Activated naive CD4-positive, alpha-beta T cell treated with anti-CD3 and anti-CD28 coated beads, Interleukin-2, amount 10 ng/mL, durations not matched to agents 7 days and 5 days (primary cell): ENCODE measurements at regions not wholly inside any gene's neighbourhood (a gene's known extent, or its start where the extent isn't known, plus 50 kb on each side); places are given as distances from the start of the nearest gene placed in this dataset.
"Not testable (repeated sequence)": the region's sequence is repeated elsewhere in the genome, so short reads cannot be mapped to it uniquely, and the experiment has no call there.

Experiments used
- CTCF ChIA-PET: fragments of 350-600 bp; sonication (Branson Sonifier 250); formaldehyde crosslinking; loops from one replicate; lab custom pipeline; 2021; ENCODE audit warnings: antibody characterized with exemption; lab: Charles Lee
- DNase-seq: peaks from one replicate; pipeline ENCODE4 v3.0.0-alpha.2; 2020
- H3K27ac Mint-ChIP-seq: one replicate; pipeline ENCODE4 v1.8.0; 2021; ENCODE audit warnings: mild to moderate bottlenecking, moderate library complexity, mixed read lengths
- H3K27me3 Mint-ChIP-seq: one replicate; pipeline ENCODE4 v1.8.0; 2021; ENCODE audit warnings: mild to moderate bottlenecking, mixed read lengths
- H3K36me3 Mint-ChIP-seq: one replicate; pipeline ENCODE4 v1.8.0; 2021; ENCODE audit warnings: mixed read lengths
- H3K4me1 Mint-ChIP-seq: one replicate; pipeline ENCODE4 v1.8.0; 2021; ENCODE audit warnings: mixed read lengths
- H3K4me3 Mint-ChIP-seq: one replicate; pipeline ENCODE4 v1.8.0; 2021; ENCODE audit warnings: mild to moderate bottlenecking, moderate library complexity, mixed read lengths
- H3K9me3 Mint-ChIP-seq: one replicate; pipeline ENCODE4 v1.8.0; 2021; ENCODE audit warnings: mixed read lengths

DNA sequence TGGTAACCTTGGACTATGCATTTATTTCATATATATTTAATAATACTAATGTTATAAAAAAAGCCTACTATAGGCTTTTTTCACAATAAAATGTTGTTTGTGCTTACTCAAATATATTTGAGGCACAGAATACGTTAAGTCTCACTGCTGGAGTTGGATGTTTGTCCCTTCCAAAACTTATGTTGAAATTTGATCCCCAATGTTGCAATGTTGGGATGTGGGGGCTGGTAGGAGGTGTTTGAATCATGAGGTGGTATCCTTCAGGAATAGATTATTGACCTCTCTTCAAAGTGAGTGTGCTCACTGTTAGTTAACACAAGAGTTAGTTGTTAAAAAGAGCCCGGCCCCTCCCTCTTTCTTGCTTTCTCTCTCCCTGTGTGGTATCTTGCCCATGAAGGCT is 1295.9 kb downstream of the JRKL start:
- H3K4me3 Mint-ChIP-seq = no peak overlapping the region
- CTCF ChIA-PET = no interaction called here
- H3K4me1 Mint-ChIP-seq = no peaks in the 10 kb centered on the region

DNA sequence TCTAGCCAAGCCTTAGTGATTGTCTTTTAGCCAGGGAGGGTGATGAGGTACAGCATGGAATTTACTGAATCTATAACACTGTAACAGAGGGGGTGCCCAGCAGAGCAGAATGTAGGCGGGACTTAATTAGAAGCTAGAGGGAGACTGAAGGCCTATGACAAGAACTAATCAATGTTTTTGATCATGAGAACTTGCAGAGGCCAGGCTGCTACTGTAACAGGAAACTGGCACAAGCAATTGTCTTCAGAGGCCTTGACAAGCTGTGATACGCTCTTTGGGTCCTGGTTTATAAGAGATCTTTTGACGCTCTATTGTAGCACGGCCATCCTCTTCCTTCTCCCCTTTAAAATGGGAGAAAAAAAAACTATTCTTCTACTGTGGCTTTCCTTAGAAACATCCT is 1297.3 kb downstream of the JRKL start:
- Mint-ChIP-seq H3K36me3 (no peaks in the 10 kb centered on the region), H3K4me1 (no peaks in the 10 kb centered on the region), H3K4me3 (no peak overlapping the region), H3K27me3 (no peaks in the 10 kb centered on the region), H3K9me3 (peaks cover 7% of the 10 kb centered on the region), H3K27ac (no peak overlapping the region)
- CTCF ChIA-PET = no interaction called here
- DNase-seq = no peak

More for the DNA sequence above, 1295.9 kb downstream of the JRKL start:
- Mint-ChIP-seq H3K27me3 (no peaks in the 10 kb centered on the region), H3K27ac (no peak overlapping the region), H3K9me3 (peaks cover 8% of the 10 kb centered on the region), H3K36me3 (no peaks in the 10 kb centered on the region)
- DNase-seq = no peak

DNA sequence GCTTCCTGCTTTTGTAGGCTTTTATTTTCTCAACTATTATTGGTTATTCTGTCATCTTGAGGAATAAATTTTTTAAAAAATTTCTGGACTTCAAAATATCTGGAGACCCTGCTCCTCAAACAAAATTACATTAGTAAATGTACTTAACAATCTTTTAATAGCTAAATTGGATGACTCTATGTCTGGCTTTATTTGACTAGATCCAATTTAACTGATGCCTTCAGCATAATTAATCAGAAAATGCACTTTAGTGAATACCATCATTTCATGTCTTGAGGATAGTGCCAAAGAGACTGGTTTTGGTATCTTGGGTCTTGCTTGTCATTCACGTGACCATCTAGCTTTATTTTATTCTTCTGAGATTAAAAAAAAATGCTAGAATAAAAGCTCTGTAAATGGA is 1301.2 kb downstream of the JRKL start:
- Mint-ChIP-seq H3K27me3 (no peaks in the 10 kb centered on the region), H3K36me3 (no peaks in the 10 kb centered on the region), H3K9me3 (peaks cover 2% of the 10 kb centered on the region), H3K4me3 (no peak overlapping the region), H3K4me1 (no peaks in the 10 kb centered on the region), H3K27ac (no peak overlapping the region)
- CTCF ChIA-PET = no interaction called here
- no peak for DNase-seq

DNA sequence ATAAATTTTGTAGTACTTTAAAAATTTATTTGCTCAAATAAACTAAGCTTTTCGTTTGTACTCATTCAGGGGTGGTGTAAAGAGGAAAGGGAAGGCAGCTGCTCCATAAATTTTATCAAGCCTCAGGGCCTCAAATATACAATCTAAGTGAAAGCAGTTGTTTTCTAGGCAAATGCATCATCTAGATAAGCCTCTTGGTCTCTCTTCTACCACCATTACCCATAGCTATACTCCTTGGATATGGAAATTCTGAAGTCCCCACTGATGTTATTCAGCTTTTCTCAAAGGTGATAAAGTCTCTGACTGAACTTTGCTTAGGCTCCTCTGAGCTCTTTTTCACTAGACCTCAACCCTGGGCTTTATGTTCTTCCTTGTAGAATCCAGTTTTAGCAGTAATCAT is 1313.1 kb downstream of the JRKL start:
- CTCF ChIA-PET = no interaction called here
- Mint-ChIP-seq H3K9me3 (no peaks in the 10 kb centered on the region), H3K4me3 (no peak overlapping the region), H3K27ac (no peak overlapping the region), H3K4me1 (no peaks in the 10 kb centered on the region), H3K27me3 (no peaks in the 10 kb centered on the region), H3K36me3 (no peaks in the 10 kb centered on the region)
- DNase-seq = no peak

DNA sequence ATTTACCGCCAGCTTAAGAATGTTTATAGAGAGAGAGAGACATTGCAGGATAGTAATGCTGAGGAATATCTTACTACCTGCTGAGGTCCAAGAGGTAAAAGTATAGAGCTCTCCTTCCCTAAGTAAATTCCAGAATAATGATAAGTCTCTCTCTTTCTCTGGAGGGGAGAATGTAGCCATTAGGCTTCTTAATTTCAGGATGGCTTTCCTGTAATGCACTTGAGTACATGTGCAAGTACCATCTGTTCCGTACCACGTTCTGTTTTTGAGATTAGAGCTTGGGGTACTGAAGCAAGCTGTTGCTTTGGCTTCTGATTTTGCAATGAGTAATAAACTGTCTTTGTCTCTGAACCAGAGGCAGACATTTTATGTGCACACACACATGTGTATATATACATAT is 1314.0 kb downstream of the JRKL start:
- Mint-ChIP-seq H3K27ac (no peak overlapping the region), H3K4me1 (no peaks in the 10 kb centered on the region), H3K27me3 (no peaks in the 10 kb centered on the region), H3K36me3 (no peaks in the 10 kb centered on the region), H3K9me3 (no peaks in the 10 kb centered on the region), H3K4me3 (no peak overlapping the region)
- DNase-seq = no peak
- CTCF ChIA-PET = no interaction called here

DNA sequence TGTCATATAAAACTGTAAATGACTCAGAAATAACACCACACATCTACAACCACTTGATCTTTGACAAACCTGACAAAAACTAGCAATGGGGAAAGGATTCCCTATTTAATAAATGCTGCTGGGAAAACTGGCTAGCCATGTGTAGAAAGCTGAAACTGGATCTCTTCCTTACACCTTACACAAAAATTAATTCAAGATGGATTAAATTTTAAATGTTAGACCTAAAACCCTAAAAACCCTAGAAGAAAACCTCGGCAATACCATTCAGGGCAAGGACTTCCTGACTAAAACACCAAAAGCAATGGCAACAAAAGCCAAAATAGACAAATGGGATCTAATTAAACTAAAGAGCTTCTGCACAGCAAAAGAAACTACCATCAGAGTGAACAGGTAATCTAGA is 1315.3 kb upstream of the CNTN5 start:
- CTCF ChIA-PET, H3K4me1 Mint-ChIP-seq, H3K27me3 Mint-ChIP-seq, DNase-seq, H3K9me3 Mint-ChIP-seq, H3K4me3 Mint-ChIP-seq, H3K36me3 Mint-ChIP-seq, H3K27ac Mint-ChIP-seq: not testable (repeated sequence)

DNA sequence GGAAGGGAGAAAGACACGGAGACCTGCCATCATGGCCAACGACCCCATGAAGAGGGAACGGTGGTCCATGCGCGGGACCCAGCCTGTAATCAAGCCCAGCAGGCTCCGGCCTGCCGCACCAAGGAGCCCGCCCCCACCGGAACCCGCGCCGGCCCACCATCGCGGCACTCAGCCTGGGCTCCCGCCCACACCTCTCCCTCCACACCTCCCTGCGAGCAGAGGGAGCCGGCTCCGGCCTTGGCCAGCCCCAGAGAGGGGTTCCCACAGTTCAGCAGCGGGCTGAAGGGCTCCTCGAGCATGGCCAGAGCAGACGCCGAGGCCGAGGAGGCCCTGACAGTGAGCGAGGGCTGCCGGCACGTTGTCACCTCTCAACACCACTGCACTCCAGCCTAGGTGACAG is 1302.8 kb upstream of the CNTN5 start:
- CTCF ChIA-PET = no interaction called here
- Mint-ChIP-seq H3K27ac (no peak overlapping the region), H3K4me1 (no peaks in the 10 kb centered on the region), H3K9me3 (peaks cover 6% of the 10 kb centered on the region), H3K4me3 (no peak overlapping the region), H3K36me3 (no peaks in the 10 kb centered on the region), H3K27me3 (no peaks in the 10 kb centered on the region)
- DNase-seq = no peak

DNA sequence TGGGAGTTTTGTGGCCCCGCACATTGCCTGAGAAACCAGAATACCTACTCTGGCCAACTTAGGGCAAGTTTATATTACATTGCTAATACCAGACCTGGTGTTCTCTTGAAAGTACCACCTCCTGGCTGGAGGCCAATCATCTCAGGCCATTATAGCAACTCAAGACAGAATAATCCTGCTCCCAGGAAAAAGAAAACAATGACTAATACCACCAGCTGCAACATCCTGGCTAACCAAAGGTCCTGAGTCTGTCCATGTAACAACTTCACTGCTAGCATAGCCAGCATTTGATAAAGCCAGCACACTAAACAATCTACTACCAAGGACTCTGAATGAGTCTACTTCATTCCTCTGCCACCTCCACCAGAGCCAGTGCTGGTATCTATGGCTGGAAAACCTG is 1298.7 kb upstream of the CNTN5 start:
- Mint-ChIP-seq H3K36me3 (no peaks in the 10 kb centered on the region), H3K4me3 (no peak overlapping the region), H3K27me3 (no peaks in the 10 kb centered on the region), H3K9me3 (peaks cover 6% of the 10 kb centered on the region), H3K4me1 (no peaks in the 10 kb centered on the region), H3K27ac (no peak overlapping the region)
- no peak for DNase-seq
- CTCF ChIA-PET = no interaction called here

DNA sequence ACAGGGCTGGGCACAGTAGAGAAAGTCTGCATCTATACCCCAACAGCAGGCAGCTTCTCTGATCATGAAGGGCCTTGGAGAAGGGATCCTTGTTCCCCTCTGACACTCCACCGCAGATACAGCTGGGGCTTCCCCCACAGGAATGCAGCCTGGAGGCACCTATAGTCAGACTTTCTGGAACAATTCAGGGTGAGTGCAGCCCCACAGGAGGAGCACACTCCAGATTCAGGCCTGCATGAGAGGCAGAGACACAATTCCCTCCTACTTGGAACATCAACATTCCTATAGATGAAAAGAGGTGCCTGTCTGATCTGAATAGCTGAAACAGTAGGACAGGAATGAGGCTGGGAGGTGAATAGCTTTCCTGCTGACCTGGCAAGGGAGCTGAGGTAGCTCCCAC is 1298.0 kb upstream of the CNTN5 start:
- H3K27ac Mint-ChIP-seq = no peak overlapping the region
- no peak for DNase-seq
- H3K4me1 Mint-ChIP-seq = no peaks in the 10 kb centered on the region
- no peak overlapping the region for H3K4me3 Mint-ChIP-seq
- H3K36me3 Mint-ChIP-seq = no peaks in the 10 kb centered on the region
- H3K27me3 Mint-ChIP-seq = no peaks in the 10 kb centered on the region
- CTCF ChIA-PET = no interaction called here
- H3K9me3 Mint-ChIP-seq = peaks cover 4% of the 10 kb centered on the region

DNA sequence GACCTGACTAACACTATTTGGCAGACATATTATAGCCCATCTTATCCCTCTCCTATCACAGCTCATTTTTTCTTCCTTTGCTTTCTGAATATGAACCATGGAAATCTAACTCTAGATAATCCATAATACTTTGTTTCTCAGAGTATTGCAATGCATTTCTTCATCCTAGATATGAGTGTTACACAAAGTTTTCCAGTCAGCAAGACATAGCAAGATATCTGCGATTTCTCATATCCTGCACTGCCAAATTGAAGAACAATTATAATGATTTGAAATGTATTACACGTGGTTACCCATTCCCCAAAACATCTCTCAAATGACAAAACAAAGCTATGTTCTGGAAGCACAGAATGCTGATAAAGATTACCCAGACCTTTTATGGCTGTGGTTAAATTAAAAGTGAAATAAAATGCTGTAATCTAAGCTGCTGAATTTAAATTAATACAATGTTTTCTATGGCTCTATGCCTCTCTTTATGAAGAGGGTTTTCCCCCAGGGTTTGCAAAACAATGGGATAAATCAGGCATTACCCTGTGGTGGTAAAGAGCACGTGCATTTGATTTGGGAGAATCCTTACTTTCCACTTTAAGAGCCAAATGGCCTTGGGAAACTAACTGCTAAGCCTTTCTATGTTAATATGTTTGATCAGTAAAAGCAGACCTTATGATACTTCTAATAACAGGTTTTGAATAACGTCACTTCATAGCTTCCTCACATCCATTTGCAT is 1291.0 kb upstream of the CNTN5 start:
- no peak overlapping the region for H3K27ac Mint-ChIP-seq
- CTCF ChIA-PET = no interaction called here
- no peaks in the 10 kb centered on the region for H3K36me3 Mint-ChIP-seq
- H3K4me3 Mint-ChIP-seq = no peak overlapping the region
- no peaks in the 10 kb centered on the region for H3K4me1 Mint-ChIP-seq
- no peaks in the 10 kb centered on the region for H3K27me3 Mint-ChIP-seq
- peaks cover 7% of the 10 kb centered on the region for H3K9me3 Mint-ChIP-seq
- DNase-seq = no peak

DNA sequence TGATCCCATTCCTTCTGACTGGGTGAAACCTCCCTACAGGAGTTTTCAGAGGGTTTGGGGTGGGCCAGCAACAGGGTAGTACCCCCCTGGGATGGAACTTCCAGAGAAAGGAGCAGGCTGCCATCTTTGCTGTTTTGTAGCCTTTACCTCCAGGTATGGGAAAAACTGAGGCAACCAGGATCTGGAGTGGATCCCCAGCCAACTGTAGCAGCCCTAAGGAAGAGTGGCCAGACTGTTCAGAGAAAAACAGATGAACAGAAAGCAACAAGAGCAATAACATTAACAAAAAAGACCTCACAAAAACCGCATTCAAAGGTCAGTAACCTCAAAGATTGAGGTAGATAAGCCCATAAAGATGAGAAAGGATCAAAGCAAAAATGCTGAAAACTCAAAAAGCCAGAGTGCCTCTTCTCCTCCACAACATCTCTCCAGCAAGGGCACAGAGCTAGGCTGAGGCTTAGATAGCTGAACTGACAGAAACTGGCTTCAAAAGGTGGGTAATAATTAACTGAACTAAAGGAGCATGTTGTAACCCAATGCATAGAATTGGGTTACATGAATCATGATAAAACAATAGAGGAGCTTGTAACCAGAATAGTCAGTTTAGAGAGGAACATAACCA is 1288.6 kb upstream of the CNTN5 start:
- Mint-ChIP-seq H3K36me3 (no peaks in the 10 kb centered on the region), H3K4me3 (no peak overlapping the region), H3K9me3 (peaks cover 11% of the 10 kb centered on the region), H3K27me3 (no peaks in the 10 kb centered on the region), H3K4me1 (no peaks in the 10 kb centered on the region), H3K27ac (no peak overlapping the region)
- CTCF ChIA-PET = no interaction called here
- no peak for DNase-seq

DNA sequence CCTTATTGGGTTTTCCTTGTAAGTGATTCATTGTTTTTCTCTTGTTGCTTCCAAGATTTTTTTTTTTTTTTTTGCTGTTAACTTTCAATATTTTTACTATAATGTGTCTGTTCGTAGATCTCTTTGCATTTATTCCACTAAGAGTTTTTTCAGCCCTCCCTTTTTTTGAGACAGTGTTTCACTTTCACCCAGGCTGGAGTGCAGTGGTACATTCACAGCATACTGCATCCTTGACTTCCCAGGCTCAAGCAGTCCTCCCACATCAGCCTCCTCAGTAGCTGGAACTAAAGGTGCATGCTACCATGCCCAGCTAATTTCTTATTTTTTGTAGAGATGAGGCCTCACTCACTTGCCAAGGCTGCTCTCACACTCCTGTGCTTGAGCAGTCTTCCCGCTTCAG is 1282.0 kb upstream of the CNTN5 start:
- no peak overlapping the region for H3K4me3 Mint-ChIP-seq
- no peak for DNase-seq
- peaks cover 19% of the 10 kb centered on the region for H3K9me3 Mint-ChIP-seq
- no peaks in the 10 kb centered on the region for H3K36me3 Mint-ChIP-seq
- no peak overlapping the region for H3K27ac Mint-ChIP-seq
- no peaks in the 10 kb centered on the region for H3K27me3 Mint-ChIP-seq
- CTCF ChIA-PET = no interaction called here
- H3K4me1 Mint-ChIP-seq = no peaks in the 10 kb centered on the region

DNA sequence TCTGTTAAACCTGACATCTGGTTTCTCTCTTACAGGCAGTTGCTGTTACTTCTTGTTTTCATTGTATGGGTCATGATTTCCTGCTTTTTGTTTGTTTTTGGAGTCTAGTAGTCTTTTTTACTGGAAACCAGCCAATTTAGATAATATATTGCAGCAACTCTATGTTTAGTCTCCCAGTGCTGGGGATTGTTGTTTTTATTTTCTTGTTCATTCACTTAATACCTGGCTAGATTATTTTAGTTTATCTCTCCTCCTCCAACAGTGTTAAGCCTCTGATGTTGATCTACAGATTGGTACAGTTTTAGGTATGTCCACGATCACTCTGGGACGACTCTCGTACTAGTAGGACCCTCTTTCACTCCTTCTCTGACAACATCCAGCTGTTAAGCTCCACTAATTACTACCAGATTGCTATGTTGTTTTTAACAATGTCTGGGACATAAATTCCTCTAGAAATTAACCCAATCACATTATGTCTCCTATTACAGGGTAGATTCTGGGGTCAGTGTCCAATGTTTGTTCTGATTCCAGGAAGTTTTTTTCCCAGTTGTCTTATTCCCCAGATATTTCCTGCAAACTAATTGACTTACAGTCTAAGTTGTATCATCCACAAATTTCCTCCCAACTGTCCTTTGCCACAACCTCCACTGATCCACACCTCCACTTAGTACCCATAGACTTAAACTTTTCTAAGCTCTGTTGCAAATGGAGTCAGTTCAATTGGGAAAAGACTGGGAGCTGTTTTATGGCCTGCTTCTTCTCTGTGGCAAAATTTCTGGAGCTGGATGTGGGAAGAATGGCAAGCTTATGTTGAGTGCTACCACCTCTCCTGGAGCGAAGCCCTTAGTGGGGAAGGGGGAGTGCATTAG is 1280.6 kb upstream of the CNTN5 start:
- Mint-ChIP-seq H3K27ac (no peak overlapping the region), H3K36me3 (no peaks in the 10 kb centered on the region), H3K27me3 (no peaks in the 10 kb centered on the region), H3K4me3 (no peak overlapping the region), H3K9me3 (peaks cover 15% of the 10 kb centered on the region), H3K4me1 (no peaks in the 10 kb centered on the region)
- CTCF ChIA-PET = no interaction called here
- no peak for DNase-seq

DNA sequence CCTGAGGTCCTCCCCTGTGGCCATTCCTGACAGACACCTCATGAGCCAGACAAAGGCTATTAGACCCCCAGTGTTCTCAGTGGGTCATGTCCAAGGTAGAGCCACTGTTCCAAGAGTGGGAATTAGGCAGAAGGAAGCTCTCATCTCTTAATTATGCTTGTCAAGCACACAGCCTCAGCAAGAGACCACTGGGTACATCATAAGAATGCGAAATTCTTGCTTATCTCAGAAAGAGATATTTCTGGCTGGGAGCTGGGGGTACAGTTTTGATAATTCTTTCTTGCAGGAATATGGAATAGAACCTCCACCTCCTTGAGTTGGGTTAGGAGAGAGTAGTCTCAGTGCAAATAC is 1280.0 kb upstream of the CNTN5 start:
- Mint-ChIP-seq H3K4me1 (no peaks in the 10 kb centered on the region), H3K27ac (no peak overlapping the region), H3K4me3 (no peak overlapping the region), H3K27me3 (no peaks in the 10 kb centered on the region), H3K36me3 (no peaks in the 10 kb centered on the region), H3K9me3 (peaks cover 13% of the 10 kb centered on the region)
- CTCF ChIA-PET = no interaction called here
- no peak for DNase-seq

DNA sequence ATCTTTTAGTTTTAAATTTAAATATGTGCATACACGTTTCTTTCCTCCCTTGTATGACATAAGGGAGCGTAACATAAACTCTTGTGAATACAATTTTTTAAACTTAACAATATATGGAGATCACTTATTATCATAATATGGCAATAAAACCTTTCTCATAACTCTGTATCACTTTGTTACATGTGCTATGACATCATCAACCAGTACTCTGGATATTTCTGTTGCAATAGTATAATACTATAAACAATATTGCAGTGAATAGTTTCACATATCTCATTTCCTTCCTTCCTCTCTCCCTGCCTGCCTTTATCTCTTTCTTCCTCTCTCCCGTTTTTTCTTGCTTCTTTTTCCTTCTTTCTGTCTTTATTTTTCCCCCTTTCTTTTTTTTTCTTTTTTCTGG is 1278.0 kb upstream of the CNTN5 start:
- Mint-ChIP-seq H3K4me1 (no peaks in the 10 kb centered on the region), H3K36me3 (no peaks in the 10 kb centered on the region), H3K27ac (no peak overlapping the region), H3K4me3 (no peak overlapping the region), H3K9me3 (peaks cover 16% of the 10 kb centered on the region), H3K27me3 (no peaks in the 10 kb centered on the region)
- CTCF ChIA-PET = no interaction called here
- DNase-seq = no peak
